Urinary bladder (tissue), 3 donors: ENCODE measurements at regions not wholly inside any gene's neighbourhood (a gene's known extent, or its start where the extent isn't known, plus 50 kb on each side); places are given as distances from the start of the nearest gene placed in this dataset.

Source experiments
- DNase-seq: peaks from one replicate; pipeline ENCODE4 v3.0.0-alpha.2; 2015; ENCODE audit errors: extremely low spot score
- H3K27ac ChIP-seq: one replicate; pipeline ENCODE4 v1.5.1; 2013; ENCODE audit warnings: low read depth, mild to moderate bottlenecking, moderate library complexity
- H3K36me3 ChIP-seq: one replicate; pipeline ENCODE4 v1.6.1; 2013; ENCODE audit warnings: mild to moderate bottlenecking, moderate library complexity; ENCODE audit not compliant: insufficient read depth
- H3K4me1 ChIP-seq: one replicate; pipeline ENCODE4 v1.6.1; 2013; ENCODE audit warnings: mild to moderate bottlenecking, moderate library complexity; ENCODE audit not compliant: insufficient read depth
- H3K4me3 ChIP-seq: one replicate; pipeline ENCODE4 v1.5.1; 2013; ENCODE audit warnings: low read depth, low read length
- WGBS: extraction: QIAGEN DNeasy Blood & Tissue Kit; methylation state at CpG from one replicate; pipeline ENCODE4 v1.1.7; 2013; 5-methylcytosine and 5-hydroxymethylcytosine counted together
- donor health status: healthy with polysubstance abuse.
- donor health status: healthy.

DNA sequence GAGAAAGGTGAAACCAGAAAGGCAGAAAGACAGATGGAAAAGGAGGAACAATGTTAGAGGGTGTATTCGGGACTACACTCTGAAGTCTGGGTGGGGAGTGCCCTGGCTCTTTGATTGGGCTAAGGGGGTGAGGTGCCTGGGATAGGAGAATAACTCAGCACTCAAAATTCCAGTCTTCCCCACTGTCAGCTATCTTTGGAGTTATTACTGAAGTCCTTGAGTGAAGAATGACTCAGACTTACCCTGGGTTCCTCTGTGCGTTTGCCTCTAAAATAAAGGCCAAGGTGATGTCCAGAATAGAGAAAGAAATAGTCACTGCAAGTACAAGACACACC, 151.8 kb upstream of the SERPINE2 start:
- Histone ChIP-seq H3K36me3 (no peaks in the 10 kb centered on the region), H3K27ac (no peak overlapping the region), H3K4me3 (no peak overlapping the region), H3K4me1 (peaks cover 1% of the 10 kb centered on the region)
- WGBS: 50% methylated on average over 2 of the region's 2 CpGs
- DNase-seq: no peak

- no peak for DNase-seq
- peaks cover 1% of the 10 kb centered on the region for H3K4me1 ChIP-seq
- no peaks in the 10 kb centered on the region for H3K36me3 ChIP-seq
- WGBS: 64% methylated on average over 2 of the region's 2 CpGs
- no peak overlapping the region for H3K4me3 ChIP-seq
- no peak overlapping the region for H3K27ac ChIP-seq
Measured at GRCh38 chr2:224190234-224190935, 151.3 kb upstream of the SERPINE2 start.

- 98% methylated on average over 1 of the region's 1 CpG for WGBS
- H3K4me1 ChIP-seq: peaks cover 1% of the 10 kb centered on the region
- DNase-seq: no peak
- H3K4me3 ChIP-seq: no peak overlapping the region
- H3K27ac ChIP-seq: no peak overlapping the region
- no peaks in the 10 kb centered on the region for H3K36me3 ChIP-seq
Measured at GRCh38 chr2:224187220-224187619, 148.1 kb upstream of the SERPINE2 start.

- DNase-seq: no peak
- H3K27ac ChIP-seq: no peak overlapping the region
- no peaks in the 10 kb centered on the region for H3K4me1 ChIP-seq
- WGBS: 79% methylated on average over 4 of the region's 4 CpGs
- H3K36me3 ChIP-seq: no peaks in the 10 kb centered on the region
- H3K4me3 ChIP-seq: no peak overlapping the region
Measured at GRCh38 chr2:224185023-224185601, 146.0 kb upstream of the SERPINE2 start.

DNA sequence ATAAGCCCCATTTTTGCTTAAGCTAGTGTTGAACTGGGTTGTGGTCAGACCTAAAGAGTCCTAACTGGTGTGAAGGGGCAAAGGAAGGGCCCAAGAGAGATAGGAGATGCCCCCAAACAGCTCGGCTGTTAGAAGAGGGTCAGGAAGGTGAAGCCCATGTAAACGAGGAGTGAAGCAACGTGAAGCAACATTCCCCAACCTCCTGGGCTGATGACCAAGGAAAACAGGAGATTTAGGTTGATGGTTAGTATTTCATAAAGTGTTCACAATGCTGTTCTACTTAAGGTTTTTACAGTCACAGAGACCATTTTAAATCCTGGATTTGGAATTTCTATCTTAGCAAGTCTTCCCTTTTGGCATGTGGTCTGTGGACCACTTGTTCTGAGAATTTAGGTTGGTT, 144.0 kb upstream of the SERPINE2 start:
- WGBS: 81% methylated on average over 3 of the region's 3 CpGs
- Histone ChIP-seq H3K27ac (no peak overlapping the region), H3K36me3 (no peaks in the 10 kb centered on the region), H3K4me1 (no peaks in the 10 kb centered on the region), H3K4me3 (no peak overlapping the region)
- no peak for DNase-seq

- no peak overlapping the region for H3K4me3 ChIP-seq
- no peaks in the 10 kb centered on the region for H3K36me3 ChIP-seq
- 88% methylated on average over 3 of the region's 3 CpGs for WGBS
- no peak overlapping the region for H3K27ac ChIP-seq
- H3K4me1 ChIP-seq: no peaks in the 10 kb centered on the region
- DNase-seq: no peak
Measured at GRCh38 chr2:224182498-224182897, 143.4 kb upstream of the SERPINE2 start.

DNA sequence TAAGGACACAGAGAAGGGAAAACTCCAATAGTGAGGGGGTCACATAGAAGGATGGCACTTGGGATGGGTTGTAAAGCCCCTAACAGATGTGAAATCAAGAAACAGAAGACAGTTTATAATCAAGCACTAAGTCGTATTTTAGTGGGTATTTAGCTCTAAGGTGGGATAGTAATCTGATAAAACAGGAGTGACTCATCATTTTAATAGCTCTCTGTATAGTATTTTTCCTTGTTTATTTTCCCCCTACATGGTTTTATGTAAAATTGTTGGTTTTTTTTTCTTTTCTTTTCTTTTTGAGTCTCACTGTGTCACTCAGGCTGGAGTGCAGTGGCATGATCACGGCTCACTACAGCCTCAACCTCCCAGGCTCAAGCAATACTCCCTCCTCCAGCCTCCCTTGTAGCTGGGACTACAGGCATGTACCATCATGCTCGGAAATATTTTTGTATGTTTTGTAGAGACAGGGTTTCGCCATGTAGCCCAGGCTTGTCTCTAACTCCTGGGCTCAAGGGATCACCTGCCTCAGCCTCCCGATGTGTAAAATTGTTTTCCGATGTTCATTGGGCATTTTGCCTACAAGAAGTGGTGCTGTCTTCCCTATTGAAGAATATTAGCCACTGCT, 142.6 kb upstream of the SERPINE2 start:
- H3K4me1 ChIP-seq: no peaks in the 10 kb centered on the region
- H3K27ac ChIP-seq: no peak overlapping the region
- DNase-seq: no peak
- H3K36me3 ChIP-seq: no peaks in the 10 kb centered on the region
- no peak overlapping the region for H3K4me3 ChIP-seq
- 79% methylated on average over 6 of the region's 6 CpGs for WGBS

DNA sequence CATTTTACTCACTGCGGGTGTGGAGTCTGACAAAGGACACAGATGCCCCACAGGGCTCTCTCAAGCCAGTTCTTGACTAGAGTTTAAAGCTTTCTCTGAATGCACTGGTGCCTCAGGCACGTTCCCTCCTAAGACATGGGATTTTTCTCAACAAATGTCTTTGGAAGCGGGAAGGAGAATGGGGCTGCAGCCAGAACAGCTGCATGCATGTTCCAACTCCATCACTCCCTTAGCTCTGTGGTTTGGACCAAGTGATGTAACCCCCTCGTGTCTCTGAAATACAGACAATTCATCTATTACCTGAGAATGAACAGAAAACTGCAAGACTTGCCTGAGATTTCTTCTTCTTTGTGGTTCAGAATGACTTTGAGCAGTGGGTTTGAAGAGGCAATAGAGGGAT, 141.7 kb upstream of the SERPINE2 start:
- WGBS: 78% methylated on average over 4 of the region's 4 CpGs
- no peak for DNase-seq
- Histone ChIP-seq H3K4me3 (no peak overlapping the region), H3K4me1 (no peaks in the 10 kb centered on the region), H3K27ac (no peak overlapping the region), H3K36me3 (no peaks in the 10 kb centered on the region)

DNA sequence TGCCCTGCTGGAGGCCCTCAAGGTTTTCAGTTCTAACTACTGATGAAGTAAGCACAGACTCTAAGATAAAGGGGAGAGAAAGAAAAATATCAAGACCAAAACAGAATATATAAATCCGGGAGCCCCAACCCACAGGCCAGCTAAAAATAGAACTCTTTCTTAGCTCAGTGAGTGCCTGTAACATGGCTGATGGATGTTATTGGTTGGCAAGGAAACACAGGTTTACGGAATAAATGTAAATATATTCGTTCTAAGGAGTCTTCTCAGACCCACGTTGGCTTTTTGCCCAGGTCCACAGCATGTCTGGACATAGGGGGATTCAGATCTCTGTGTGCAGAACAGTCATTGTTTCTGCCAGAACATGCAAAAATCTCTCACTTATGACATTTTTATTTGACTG, 139.0 kb upstream of the SERPINE2 start:
- Histone ChIP-seq H3K4me1 (no peaks in the 10 kb centered on the region), H3K4me3 (no peak overlapping the region), H3K36me3 (no peaks in the 10 kb centered on the region), H3K27ac (no peak overlapping the region)
- DNase-seq: peak; percentile 81
- 19% methylated on average over 4 of the region's 4 CpGs for WGBS

DNA sequence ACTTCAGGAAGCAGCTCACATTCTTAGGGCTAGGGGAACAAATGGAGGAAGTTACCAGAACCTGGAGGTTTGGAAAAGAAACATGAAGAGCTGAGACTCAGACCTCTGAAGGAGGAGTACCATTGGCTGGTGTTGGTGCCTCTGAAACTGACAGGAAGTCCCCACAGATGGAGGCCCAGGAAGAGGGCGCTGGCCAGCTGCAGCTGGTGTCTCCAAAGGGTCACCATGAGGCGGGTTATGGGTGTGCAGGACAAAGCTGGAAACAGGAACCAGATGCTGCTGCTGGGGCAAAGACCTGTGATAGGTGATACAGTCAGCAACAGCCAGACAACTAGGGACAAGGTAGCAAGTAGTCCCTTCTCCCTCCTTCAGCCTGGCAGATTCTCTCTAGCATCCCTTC, 136.5 kb upstream of the SERPINE2 start:
- 85% methylated on average over 2 of the region's 2 CpGs for WGBS
- no peak for DNase-seq
- H3K27ac ChIP-seq: no peak overlapping the region
- H3K4me1 ChIP-seq: no peaks in the 10 kb centered on the region
- H3K4me3 ChIP-seq: no peak overlapping the region
- no peaks in the 10 kb centered on the region for H3K36me3 ChIP-seq

GRCh38 chr2:224174990-224175389, 135.9 kb upstream of the SERPINE2 start:
- Histone ChIP-seq H3K4me3 (no peak overlapping the region), H3K36me3 (no peaks in the 10 kb centered on the region), H3K4me1 (no peaks in the 10 kb centered on the region), H3K27ac (no peak overlapping the region)
- DNase-seq: no peak
- 97% methylated on average over 5 of the region's 5 CpGs for WGBS

DNA sequence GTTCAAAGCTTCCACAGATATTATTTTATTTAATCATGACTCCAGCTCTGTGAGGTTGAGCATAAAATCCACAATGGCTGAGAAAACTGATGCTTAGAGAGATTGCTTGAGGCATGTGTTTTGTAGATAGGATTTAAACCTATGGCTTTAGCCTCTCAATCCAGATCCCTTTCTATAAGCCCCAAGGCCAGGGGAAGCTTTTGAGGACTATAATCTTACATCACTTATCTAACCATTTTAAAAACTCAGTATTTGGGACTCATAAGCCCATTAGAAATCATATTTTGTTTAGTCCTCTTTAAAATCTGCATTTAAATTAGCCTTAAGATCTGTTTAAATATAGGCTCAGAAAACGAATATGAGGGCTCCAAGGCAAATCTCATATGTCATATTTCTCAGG, 135.4 kb upstream of the SERPINE2 start:
- H3K27ac ChIP-seq: no peak overlapping the region
- WGBS: 81% methylated on average over 1 of the region's 1 CpG
- DNase-seq: no peak
- no peaks in the 10 kb centered on the region for H3K36me3 ChIP-seq
- H3K4me3 ChIP-seq: no peak overlapping the region
- H3K4me1 ChIP-seq: no peaks in the 10 kb centered on the region

DNA sequence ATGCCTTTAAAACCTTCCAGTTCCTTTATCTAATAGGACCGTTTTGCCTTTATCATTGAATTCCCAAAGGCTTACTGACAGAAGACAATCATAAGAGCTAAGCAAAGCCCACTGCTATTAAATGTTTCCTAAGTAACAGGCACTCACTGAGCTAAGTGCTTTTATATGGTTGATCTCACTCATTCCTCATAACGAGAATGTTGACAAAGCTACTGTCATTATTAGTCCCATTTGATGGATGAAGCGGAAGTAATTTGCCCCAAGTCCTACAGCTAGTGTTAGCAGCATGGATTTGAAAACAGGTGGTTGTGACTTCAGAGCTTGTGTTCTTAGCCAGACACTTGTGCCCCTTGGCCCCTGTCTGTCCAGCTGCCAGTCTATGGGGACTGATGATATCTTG, 134.8 kb upstream of the SERPINE2 start:
- H3K4me1 ChIP-seq: no peaks in the 10 kb centered on the region
- H3K36me3 ChIP-seq: no peaks in the 10 kb centered on the region
- H3K4me3 ChIP-seq: no peak overlapping the region
- no peak for DNase-seq
- H3K27ac ChIP-seq: no peak overlapping the region
- WGBS: 79% methylated on average over 3 of the region's 3 CpGs

DNA sequence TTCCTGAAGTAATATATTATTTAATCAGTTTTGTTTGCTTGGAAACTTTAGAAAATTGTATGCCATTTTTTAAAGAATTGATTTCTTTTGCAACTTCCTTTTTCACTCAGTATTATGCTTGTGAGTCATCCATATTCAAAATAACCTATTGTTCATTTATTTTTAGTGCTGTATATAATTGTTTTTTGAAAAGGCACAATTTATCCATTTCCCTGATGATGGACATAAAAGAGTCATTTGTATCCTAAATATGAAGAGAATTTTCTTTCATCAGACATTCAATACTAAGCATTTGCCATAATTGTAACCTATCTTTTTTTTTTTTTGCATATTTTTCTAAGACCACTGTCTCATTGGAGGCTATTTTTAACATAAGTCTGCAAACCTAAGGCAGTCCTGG, 134.1 kb upstream of the SERPINE2 start:
- no peak for DNase-seq
- Histone ChIP-seq H3K27ac (no peak overlapping the region), H3K4me3 (no peak overlapping the region), H3K36me3 (no peaks in the 10 kb centered on the region), H3K4me1 (no peaks in the 10 kb centered on the region)
